Glutamatergic neuron (in vitro differentiated cells): ENCODE measurements at regions not wholly inside any gene's neighbourhood (a gene's known extent, or its start where the extent isn't known, plus 50 kb on each side); places are given as distances from the start of the nearest gene placed in this dataset.
"Not testable (repeated sequence)": the region's sequence is repeated elsewhere in the genome, so short reads cannot be mapped to it uniquely, and the experiment has no call there.

ENCODE experiments used
- DNase-seq: peaks from one replicate; pipeline ENCODE4 v3.0.0; 2022
- H3K27ac Mint-ChIP-seq: one replicate; pipeline ENCODE4 v1.8.0; 2020; ENCODE audit warnings: mild to moderate bottlenecking, mixed read lengths, inconsistent platforms; ENCODE audit not compliant: unreplicated experiment
- H3K27me3 Mint-ChIP-seq: one replicate; pipeline ENCODE4 v1.8.0; 2020; ENCODE audit warnings: mild to moderate bottlenecking, moderate library complexity, mixed read lengths, inconsistent platforms; ENCODE audit not compliant: unreplicated experiment
- H3K36me3 Mint-ChIP-seq: one replicate; pipeline ENCODE4 v1.8.0; 2020; ENCODE audit warnings: mild to moderate bottlenecking, mixed read lengths, inconsistent platforms; ENCODE audit not compliant: unreplicated experiment
- H3K4me1 Mint-ChIP-seq: one replicate; pipeline ENCODE4 v1.8.0; 2020; ENCODE audit warnings: mild to moderate bottlenecking, low read depth, mixed read lengths, inconsistent platforms; ENCODE audit not compliant: unreplicated experiment
- H3K4me3 Mint-ChIP-seq: one replicate; pipeline ENCODE4 v1.8.0; 2020; ENCODE audit warnings: mild to moderate bottlenecking, mixed read lengths, inconsistent platforms; ENCODE audit not compliant: unreplicated experiment
- H3K9me3 Mint-ChIP-seq: one replicate; pipeline ENCODE4 v1.8.0; 2020; ENCODE audit warnings: mild to moderate bottlenecking, moderate library complexity, mixed read lengths, inconsistent platforms; ENCODE audit not compliant: unreplicated experiment
- CTCF ChIP-seq: fragments of 200-600 bp; sonication (generic); IDR thresholded peaks from one replicate; pipeline ENCODE4 v1.5.0; 2021; ENCODE audit not compliant: partially characterized antibody, unreplicated experiment

- Mint-ChIP-seq H3K36me3 (no peaks in the 10 kb centered on the region), H3K4me3 (no peak overlapping the region), H3K9me3 (peaks cover 9% of the 10 kb centered on the region), H3K4me1 (peaks cover 4% of the 10 kb centered on the region), H3K27me3 (no peaks in the 10 kb centered on the region), H3K27ac (no peak overlapping the region)
- no peak for TF ChIP-seq CTCF
- DNase-seq, result no peak
Measured at GRCh38 chr15:31206386-31207181, 105.1 kb upstream of the TRPM1 start.

- no peaks in the 10 kb centered on the region for H3K36me3 Mint-ChIP-seq
- H3K9me3 Mint-ChIP-seq, result peaks cover 10% of the 10 kb centered on the region
- no peak overlapping the region for H3K27ac Mint-ChIP-seq
- TF ChIP-seq CTCF, result no peak
- no peak overlapping the region for H3K4me3 Mint-ChIP-seq
- no peaks in the 10 kb centered on the region for H3K27me3 Mint-ChIP-seq
- DNase-seq, result no peak
- H3K4me1 Mint-ChIP-seq, result peaks cover 4% of the 10 kb centered on the region
Measured at GRCh38 chr15:31207246-31207645, 105.7 kb upstream of the TRPM1 start.

- H3K36me3 Mint-ChIP-seq, H3K4me3 Mint-ChIP-seq, DNase-seq, H3K4me1 Mint-ChIP-seq, H3K27ac Mint-ChIP-seq, H3K27me3 Mint-ChIP-seq, H3K9me3 Mint-ChIP-seq: not testable (repeated sequence)
Measured at GRCh38 chr15:31207861-31208260, 106.3 kb upstream of the TRPM1 start.

- Mint-ChIP-seq H3K4me3 (no peak overlapping the region), H3K27me3 (no peaks in the 10 kb centered on the region), H3K36me3 (no peaks in the 10 kb centered on the region), H3K4me1 (no peaks in the 10 kb centered on the region), H3K27ac (no peak overlapping the region), H3K9me3 (peaks cover 10% of the 10 kb centered on the region)
- no peak for DNase-seq
- no peak for TF ChIP-seq CTCF
Measured at GRCh38 chr15:31208817-31209216, 107.3 kb upstream of the TRPM1 start.

- Mint-ChIP-seq H3K9me3 (peaks cover 12% of the 10 kb centered on the region), H3K4me1 (no peaks in the 10 kb centered on the region), H3K36me3 (no peaks in the 10 kb centered on the region), H3K27ac (no peak overlapping the region), H3K27me3 (peaks cover 2% of the 10 kb centered on the region), H3K4me3 (no peak overlapping the region)
- no peak for TF ChIP-seq CTCF
- DNase-seq, result no peak
Measured at GRCh38 chr15:31211353-31211752, 109.8 kb upstream of the TRPM1 start.
